ENCODE measurements at regions not wholly inside any gene's neighbourhood (a gene's known extent, or its start where the extent isn't known, plus 50 kb on each side); places are given as distances from the start of the nearest gene placed in this dataset.
"Not testable (repeated sequence)": the region's sequence is repeated elsewhere in the genome, so short reads cannot be mapped to it uniquely, and the experiment has no call there.

- H3K9me3 Mint-ChIP-seq (ENCODE audit: low read depth) = peaks cover 10% of the 10 kb centered on the region
- no peak overlapping the region for H3K4me3 Mint-ChIP-seq
- H3K27me3 Mint-ChIP-seq = peaks cover 4% of the 10 kb centered on the region
- H3K36me3 Mint-ChIP-seq (ENCODE audit: low read depth) = peaks cover 2% of the 10 kb centered on the region
- ATAC-seq (no peak), DNase-seq (no peak)
- intact Hi-C loops (cut with DNase I, micrococcal nuclease) = no loop called here
- ChIA-PET POLR2A (no interaction called here), CTCF (interaction anchor here (0.6 kb wide), 1 partner anchor 469 kb away, joined by 3 read pairs; no protein-coding TSS in a partner anchor)
- no peaks in the 10 kb centered on the region for H3K4me1 Mint-ChIP-seq
- H3K27ac Mint-ChIP-seq = no peak overlapping the region
Measured at GRCh38 chr3:110878692-110879091, 192.9 kb upstream of the NECTIN3 start.

GRCh38 chr3:110881069-110881468, 190.5 kb upstream of the NECTIN3 start:
- intact Hi-C loops (cut with DNase I, micrococcal nuclease) = no loop called here
- ChIA-PET POLR2A (no interaction called here), CTCF (interaction anchor here (0.6 to 1.3 kb wide), 2 partner anchors 30 to 196 kb away, joined by 3 to 4 read pairs; no protein-coding TSS in a partner anchor)
- DNase-seq (peak; percentile 35), ATAC-seq (peak; percentile 69)
- Mint-ChIP-seq H3K9me3 (ENCODE audit: low read depth) (no peaks in the 10 kb centered on the region), H3K27me3 (no peaks in the 10 kb centered on the region), H3K4me3 (no peak overlapping the region), H3K4me1 (no peaks in the 10 kb centered on the region), H3K36me3 (ENCODE audit: low read depth) (no peaks in the 10 kb centered on the region), H3K27ac (no peak overlapping the region)

GRCh38 chr3:110886222-110886893, 185.3 kb upstream of the NECTIN3 start:
- POLR2A ChIA-PET = no interaction called here
- H3K4me3 Mint-ChIP-seq = no peak overlapping the region
- no peaks in the 10 kb centered on the region for H3K36me3 Mint-ChIP-seq (ENCODE audit: low read depth)
- H3K27ac Mint-ChIP-seq = no peak overlapping the region
- no peak for DNase-seq
- H3K27me3 Mint-ChIP-seq = peaks cover 1% of the 10 kb centered on the region
- no peaks in the 10 kb centered on the region for H3K9me3 Mint-ChIP-seq (ENCODE audit: low read depth)
- no peaks in the 10 kb centered on the region for H3K4me1 Mint-ChIP-seq
- ATAC-seq = no peak
- intact Hi-C loops (cut with DNase I, micrococcal nuclease) = no loop called here
- CTCF ChIA-PET = no interaction called here

- H3K4me1 Mint-ChIP-seq = no peaks in the 10 kb centered on the region
- H3K27me3 Mint-ChIP-seq = peaks cover 1% of the 10 kb centered on the region
- no peak for ATAC-seq
- H3K4me3 Mint-ChIP-seq = no peak overlapping the region
- intact Hi-C loops (cut with DNase I, micrococcal nuclease) = no loop called here
- no peak for DNase-seq
- no peaks in the 10 kb centered on the region for H3K9me3 Mint-ChIP-seq (ENCODE audit: low read depth)
- no peak overlapping the region for H3K27ac Mint-ChIP-seq
- H3K36me3 Mint-ChIP-seq (ENCODE audit: low read depth) = no peaks in the 10 kb centered on the region
- CTCF ChIA-PET = no interaction called here
- POLR2A ChIA-PET = no interaction called here
Measured at GRCh38 chr3:110887176-110887575, 184.4 kb upstream of the NECTIN3 start.

GRCh38 chr3:110888625-110889375, 182.8 kb upstream of the NECTIN3 start:
- H3K4me1 Mint-ChIP-seq; H3K36me3 Mint-ChIP-seq (ENCODE audit: low read depth); POLR2A ChIA-PET; H3K4me3 Mint-ChIP-seq; ATAC-seq; DNase-seq; H3K9me3 Mint-ChIP-seq (ENCODE audit: low read depth); H3K27me3 Mint-ChIP-seq; intact Hi-C loops (cut with DNase I, micrococcal nuclease); H3K27ac Mint-ChIP-seq: not testable (repeated sequence)
- CTCF ChIA-PET = interaction anchor here (0.6 kb wide), 1 partner anchor 384 kb away, joined by 4 read pairs; no protein-coding TSS in a partner anchor

GRCh38 chr3:110889376-110889699, 182.3 kb upstream of the NECTIN3 start:
- H3K9me3 Mint-ChIP-seq (ENCODE audit: low read depth); H3K27ac Mint-ChIP-seq; H3K4me1 Mint-ChIP-seq; POLR2A ChIA-PET; H3K36me3 Mint-ChIP-seq (ENCODE audit: low read depth); DNase-seq; ATAC-seq; H3K4me3 Mint-ChIP-seq; intact Hi-C loops (cut with DNase I, micrococcal nuclease); CTCF ChIA-PET; H3K27me3 Mint-ChIP-seq: not testable (repeated sequence)

- no peak for DNase-seq
- Mint-ChIP-seq H3K4me1 (no peaks in the 10 kb centered on the region), H3K27me3 (peaks cover 3% of the 10 kb centered on the region), H3K9me3 (ENCODE audit: low read depth) (no peaks in the 10 kb centered on the region), H3K4me3 (no peak overlapping the region), H3K27ac (no peak overlapping the region), H3K36me3 (ENCODE audit: low read depth) (no peaks in the 10 kb centered on the region)
- no peak for ATAC-seq
- intact Hi-C loops (cut with DNase I, micrococcal nuclease) = no loop called here
- ChIA-PET CTCF (interaction anchor here (1.0 kb wide), 1 partner anchor 38 kb away, joined by 3 read pairs; no protein-coding TSS in a partner anchor), POLR2A (no interaction called here)
Measured at GRCh38 chr3:110894574-110894973, 177.0 kb upstream of the NECTIN3 start.

GRCh38 chr3:110895054-110895453, 176.6 kb upstream of the NECTIN3 start:
- Mint-ChIP-seq H3K4me3 (no peak overlapping the region), H3K9me3 (ENCODE audit: low read depth) (no peaks in the 10 kb centered on the region), H3K27me3 (peaks cover 3% of the 10 kb centered on the region), H3K36me3 (ENCODE audit: low read depth) (no peaks in the 10 kb centered on the region), H3K4me1 (no peaks in the 10 kb centered on the region), H3K27ac (no peak overlapping the region)
- ATAC-seq = no peak
- intact Hi-C loops (cut with DNase I, micrococcal nuclease) = no loop called here
- ChIA-PET CTCF (interaction anchor here (1.0 kb wide), 1 partner anchor 38 kb away, joined by 3 read pairs; no protein-coding TSS in a partner anchor), POLR2A (no interaction called here)
- no peak for DNase-seq

GRCh38 chr3:110897046-110897445, 174.6 kb upstream of the NECTIN3 start:
- Mint-ChIP-seq H3K4me1 (no peaks in the 10 kb centered on the region), H3K27me3 (peaks cover 4% of the 10 kb centered on the region), H3K9me3 (ENCODE audit: low read depth) (no peaks in the 10 kb centered on the region), H3K4me3 (no peak overlapping the region), H3K36me3 (ENCODE audit: low read depth) (no peaks in the 10 kb centered on the region), H3K27ac (no peak overlapping the region)
- intact Hi-C loops (cut with DNase I, micrococcal nuclease) = no loop called here
- ChIA-PET POLR2A (no interaction called here), CTCF (interaction anchor here (1.0 kb wide), 1 partner anchor 321 kb away, joined by 3 read pairs; no protein-coding TSS in a partner anchor)
- DNase-seq (no peak), ATAC-seq (no peak)

- Mint-ChIP-seq H3K4me3 (no peak overlapping the region), H3K36me3 (ENCODE audit: low read depth) (no peaks in the 10 kb centered on the region), H3K4me1 (no peaks in the 10 kb centered on the region), H3K27ac (no peak overlapping the region), H3K27me3 (peaks cover 4% of the 10 kb centered on the region), H3K9me3 (ENCODE audit: low read depth) (no peaks in the 10 kb centered on the region)
- DNase-seq (no peak), ATAC-seq (no peak)
- intact Hi-C loops (cut with DNase I, micrococcal nuclease) = no loop called here
- CTCF ChIA-PET = no interaction called here
- POLR2A ChIA-PET = interaction anchor here (0.6 kb wide), 1 partner anchor 176 kb away, joined by 7 read pairs; no protein-coding TSS in a partner anchor
Measured at GRCh38 chr3:110900576-110900975, 171.0 kb upstream of the NECTIN3 start.

- no peak for ATAC-seq
- intact Hi-C loops (cut with DNase I, micrococcal nuclease) = no loop called here
- H3K27me3 Mint-ChIP-seq = peaks cover 4% of the 10 kb centered on the region
- no peak for DNase-seq
- no peaks in the 10 kb centered on the region for H3K9me3 Mint-ChIP-seq (ENCODE audit: low read depth)
- CTCF ChIA-PET = no interaction called here
- no peaks in the 10 kb centered on the region for H3K36me3 Mint-ChIP-seq (ENCODE audit: low read depth)
- POLR2A ChIA-PET = no interaction called here
- no peak overlapping the region for H3K4me3 Mint-ChIP-seq
- no peaks in the 10 kb centered on the region for H3K4me1 Mint-ChIP-seq
- H3K27ac Mint-ChIP-seq = no peak overlapping the region
Measured at GRCh38 chr3:110901536-110901935, 170.1 kb upstream of the NECTIN3 start.

GRCh38 chr3:110902453-110903085, 169.0 kb upstream of the NECTIN3 start:
- Mint-ChIP-seq H3K36me3 (ENCODE audit: low read depth) (no peaks in the 10 kb centered on the region), H3K4me3 (no peak overlapping the region), H3K27me3 (peaks cover 4% of the 10 kb centered on the region), H3K27ac (no peak overlapping the region), H3K4me1 (no peaks in the 10 kb centered on the region), H3K9me3 (ENCODE audit: low read depth) (no peaks in the 10 kb centered on the region)
- DNase-seq (no peak), ATAC-seq (no peak)
- ChIA-PET CTCF (no interaction called here), POLR2A (no interaction called here)
- intact Hi-C loops (cut with DNase I, micrococcal nuclease) = no loop called here
